Iris pigment epithelial cell (primary cell): ENCODE measurements at regions not wholly inside any gene's neighbourhood (a gene's known extent, or its start where the extent isn't known, plus 50 kb on each side); places are given as distances from the start of the nearest gene placed in this dataset.

ENCODE experiments used
- DNase-seq: peaks from one replicate; pipeline ENCODE4 v3.0.0-alpha.2; 2011; ENCODE audit warnings: low read depth

DNA sequence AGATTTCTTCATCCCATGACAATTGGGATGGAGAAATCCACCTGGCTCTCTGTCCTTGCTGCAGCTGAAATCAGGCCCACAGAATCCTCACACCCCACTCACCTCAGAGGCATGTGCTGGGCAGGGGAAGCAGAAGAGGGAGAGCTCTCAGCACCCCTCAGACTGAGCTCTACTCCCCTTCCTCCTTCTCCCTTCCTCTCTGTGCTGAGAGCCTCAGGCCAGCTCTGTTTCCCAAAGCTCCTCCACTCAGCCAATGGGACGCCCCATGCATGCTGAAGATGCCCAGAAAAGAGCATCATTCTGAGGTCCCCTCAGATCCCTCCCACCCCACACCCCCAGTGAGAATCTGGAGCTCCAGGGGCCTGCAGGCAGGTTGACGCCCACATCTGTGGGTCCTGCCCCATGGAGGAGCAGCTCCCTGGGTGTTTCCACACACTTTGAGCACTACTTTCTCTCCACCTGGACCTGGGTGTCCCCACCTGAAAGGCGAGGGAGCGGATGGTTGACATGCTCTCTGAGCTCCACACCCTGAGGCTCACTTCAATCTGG lies 637.7 kb upstream of the ID2 start:
- DNase-seq, result no peak

DNA sequence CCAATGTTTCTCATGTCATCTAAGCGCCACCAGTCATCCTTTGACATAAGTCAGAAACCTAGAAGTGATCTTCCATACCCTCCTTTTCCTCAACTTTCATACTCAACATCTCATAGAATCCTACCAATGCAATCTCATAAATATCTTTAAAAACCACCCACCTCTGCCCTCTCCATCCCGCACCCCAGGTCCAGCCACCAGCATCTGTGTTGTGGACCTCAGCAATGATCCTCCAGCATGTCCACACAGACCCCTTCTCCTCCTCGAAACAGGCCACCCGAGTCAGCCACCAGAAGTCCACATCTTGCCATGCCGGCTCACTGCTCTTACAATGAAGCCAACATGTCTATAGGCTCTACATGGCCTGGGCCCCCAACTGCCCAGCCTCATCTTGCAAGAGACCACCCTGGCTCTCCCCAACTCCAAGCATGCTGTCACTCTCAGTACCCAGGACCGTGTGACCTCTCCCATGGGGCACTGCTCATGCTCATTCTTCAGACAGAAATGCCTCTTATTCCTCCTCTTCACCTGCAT lies 636.7 kb upstream of the ID2 start:
- DNase-seq, result no peak

DNA sequence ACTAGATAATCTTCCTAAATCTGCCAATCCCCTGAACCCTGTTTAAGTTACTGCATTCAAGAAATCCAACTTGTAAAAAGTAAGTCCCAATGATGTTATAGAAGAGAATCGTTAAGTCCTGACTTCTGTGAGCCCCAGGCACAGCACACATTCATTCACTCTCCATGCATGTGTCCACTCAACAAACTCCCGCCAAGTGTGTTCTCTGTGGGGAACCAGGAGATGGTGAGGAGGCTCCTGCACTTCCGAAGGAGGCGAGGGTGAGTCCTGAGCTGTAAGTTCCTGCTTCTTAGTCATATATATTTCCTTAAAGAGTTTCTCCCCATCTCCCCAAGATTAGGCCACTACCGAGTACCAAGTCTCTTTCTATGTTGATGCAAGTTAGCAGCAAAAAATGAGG lies 635.0 kb upstream of the ID2 start:
- DNase-seq, result no peak

DNA sequence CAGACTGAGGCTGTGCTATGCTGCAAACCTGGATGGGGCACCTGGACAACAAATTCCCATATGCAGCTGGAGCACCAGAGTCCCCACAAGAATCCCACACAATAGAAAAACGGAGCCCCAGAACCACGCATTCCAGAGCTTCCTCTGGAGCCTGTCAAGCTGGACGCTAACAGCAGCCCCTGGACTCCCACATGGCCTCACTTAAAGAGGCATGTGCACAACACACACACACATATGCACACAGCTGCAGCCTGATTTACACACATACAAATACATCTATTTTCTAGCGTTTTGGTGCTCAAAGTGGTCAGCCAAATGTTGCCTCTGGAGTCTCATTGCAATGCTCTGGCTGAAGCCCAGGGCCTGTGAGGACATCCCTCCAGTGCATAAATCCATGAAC lies 632.7 kb upstream of the ID2 start:
- DNase-seq, result no peak

DNA sequence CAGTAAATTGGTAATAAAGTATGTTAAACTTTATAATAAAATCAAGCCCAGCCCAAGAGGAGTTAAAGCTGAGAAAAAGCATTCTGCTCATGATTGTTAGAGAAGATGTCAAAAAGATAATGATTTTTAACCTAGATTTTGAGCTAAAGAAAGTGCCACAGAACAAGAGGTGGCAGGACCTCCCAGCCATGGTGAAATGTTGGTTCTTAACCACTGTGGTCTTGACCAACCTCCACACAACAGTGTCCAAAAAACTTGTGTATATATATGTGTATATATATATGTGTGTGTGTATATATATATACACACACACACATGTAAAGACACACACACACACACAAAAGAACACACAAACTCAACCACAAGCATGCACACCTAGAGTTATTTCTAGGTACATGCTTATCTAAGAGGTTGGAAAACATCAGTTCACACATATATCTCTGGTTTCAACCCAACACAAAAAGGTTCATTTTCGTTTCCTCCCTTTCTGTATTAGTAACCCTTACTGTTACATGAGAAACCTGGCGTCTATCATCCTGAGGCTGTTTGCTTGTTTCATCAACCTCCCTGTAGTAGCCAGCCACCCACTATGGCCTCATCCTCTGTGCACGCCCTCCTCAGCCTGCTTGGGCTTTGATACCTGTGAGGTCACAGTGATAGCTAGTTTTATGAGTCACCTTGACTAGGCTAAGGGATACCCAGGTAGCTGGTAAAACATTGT lies 631.8 kb upstream of the ID2 start:
- DNase-seq, result no peak

DNA sequence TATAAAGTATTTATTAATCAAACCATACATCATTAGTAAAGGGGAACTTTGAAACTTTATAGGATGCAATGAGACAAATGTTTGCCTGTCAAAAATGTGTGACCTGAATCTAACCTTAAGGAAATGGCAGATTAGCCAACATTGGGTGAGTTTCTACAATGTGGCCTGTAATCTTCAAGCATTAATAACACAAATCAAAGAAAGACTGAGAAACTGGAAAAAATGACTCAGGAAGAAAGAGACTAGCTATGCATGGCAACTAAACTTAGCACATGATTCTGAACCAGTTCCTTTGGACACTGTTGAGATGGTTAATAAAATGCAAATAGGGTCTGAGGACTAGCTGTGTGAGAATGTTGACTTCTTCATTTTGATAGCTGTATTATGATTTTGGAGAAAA lies 628.6 kb upstream of the ID2 start:
- DNase-seq, result no peak

DNA sequence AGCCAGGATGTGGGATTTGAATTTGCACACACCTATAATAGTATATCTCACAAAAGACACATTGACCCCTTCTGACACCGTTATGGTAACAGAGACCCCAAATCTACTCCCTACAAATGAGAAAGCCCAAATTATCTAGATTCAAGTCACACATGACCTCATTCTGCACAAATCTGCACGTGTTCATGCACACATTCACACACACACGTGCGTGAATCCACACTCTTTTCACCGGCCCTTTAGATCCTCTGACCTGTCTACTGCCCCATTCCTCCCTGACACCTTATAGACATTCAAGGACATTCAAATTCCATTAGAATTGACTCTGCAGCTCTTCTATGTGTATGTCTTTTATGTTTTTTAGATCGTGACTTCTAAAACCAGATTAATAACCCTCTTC lies 627.8 kb upstream of the ID2 start:
- DNase-seq, result no peak

DNA sequence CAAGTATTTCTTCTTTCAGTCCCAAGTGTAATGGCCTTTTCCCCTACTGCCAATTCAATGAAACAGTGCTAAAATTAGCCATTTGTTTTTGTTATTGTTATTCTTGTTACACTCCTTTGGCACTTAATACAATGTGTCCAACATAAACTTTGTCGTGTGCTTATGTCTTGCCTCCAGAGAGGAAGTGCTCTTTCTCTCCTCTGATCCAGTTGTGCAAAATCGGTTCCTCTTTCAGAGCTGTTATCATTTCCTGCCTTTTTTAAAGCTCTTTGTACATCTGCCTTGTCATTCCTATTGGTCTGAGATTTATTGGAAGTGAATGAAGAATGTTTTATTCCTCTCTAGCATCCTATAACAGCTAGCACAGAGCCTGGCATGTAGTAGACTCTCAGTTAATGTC lies 623.2 kb upstream of the ID2 start:
- no peak for DNase-seq

DNA sequence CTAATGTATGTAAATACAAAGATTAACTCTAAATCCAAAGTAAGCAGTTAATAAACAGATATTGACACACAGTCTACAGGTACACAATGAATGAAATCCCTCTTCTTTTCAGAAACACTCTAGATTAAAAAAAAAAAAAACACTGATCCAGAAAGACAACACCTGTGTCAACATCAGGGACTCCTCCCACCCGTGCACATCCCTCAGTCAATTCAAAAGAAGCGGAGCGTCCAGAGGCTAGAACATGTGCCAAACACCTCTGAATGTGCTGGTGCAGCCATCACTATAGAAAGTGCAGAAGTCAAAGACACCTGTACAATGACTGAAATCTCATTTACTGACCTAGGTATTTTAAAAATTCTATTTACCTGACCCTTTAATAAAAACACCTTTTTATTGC lies 622.6 kb upstream of the ID2 start:
- no peak for DNase-seq

DNA sequence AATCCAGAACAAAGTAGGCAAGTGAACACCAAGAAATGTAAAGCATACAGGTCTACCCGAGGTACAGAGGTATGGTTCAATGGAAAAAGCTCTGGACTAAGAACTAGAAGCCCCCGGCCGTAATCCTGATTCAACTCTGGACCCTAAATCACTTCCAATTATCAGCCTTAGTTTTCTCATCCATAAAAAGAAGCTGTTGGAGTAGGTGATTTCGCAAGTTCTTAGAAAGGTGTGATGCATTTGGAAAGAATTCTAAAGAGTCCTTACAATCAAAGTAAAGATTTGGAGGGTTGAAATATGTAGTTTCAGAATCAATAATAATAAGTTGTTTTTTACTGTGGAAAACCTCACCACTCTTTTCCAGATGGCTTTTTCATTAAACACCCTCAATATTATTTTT lies 622.1 kb upstream of the ID2 start:
- DNase-seq, result no peak

DNA sequence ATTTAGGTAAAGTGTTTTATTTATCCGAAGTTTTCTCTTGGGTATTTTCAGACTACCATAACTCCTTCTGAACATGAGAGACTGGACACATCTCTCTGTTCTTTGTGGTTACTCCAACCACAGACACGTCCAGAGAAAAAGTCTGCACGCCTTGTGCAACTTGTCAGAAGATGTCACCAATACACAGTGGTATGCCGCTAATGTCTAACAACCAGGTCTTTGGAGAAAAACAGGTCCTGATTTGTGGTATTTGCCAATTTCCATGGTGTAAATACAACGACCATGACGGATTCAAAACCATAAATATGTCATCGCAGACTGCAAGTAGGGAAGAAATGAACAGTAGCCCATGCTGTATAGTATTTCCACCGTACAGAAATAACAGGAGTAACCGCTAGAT lies 620.6 kb upstream of the ID2 start:
- no peak for DNase-seq

DNA sequence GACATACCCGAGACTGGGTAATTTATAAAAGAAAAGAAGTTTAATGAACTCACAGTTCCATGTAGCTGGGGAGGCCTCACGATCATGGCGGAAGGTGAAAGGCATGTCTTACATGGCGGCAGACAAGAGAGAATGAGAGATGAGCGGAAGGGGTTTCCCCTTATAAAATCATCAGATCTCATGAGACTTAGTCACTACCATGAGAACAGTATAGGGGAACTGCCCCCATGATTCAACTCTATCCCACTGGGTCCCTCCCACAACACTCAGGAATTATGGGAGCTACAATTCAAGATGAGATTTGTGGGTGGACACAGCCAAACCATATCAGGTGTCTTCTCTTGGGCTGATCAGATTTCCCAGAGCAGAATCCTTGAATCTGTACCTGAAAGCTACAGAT lies 617.3 kb upstream of the ID2 start:
- no peak for DNase-seq

DNA sequence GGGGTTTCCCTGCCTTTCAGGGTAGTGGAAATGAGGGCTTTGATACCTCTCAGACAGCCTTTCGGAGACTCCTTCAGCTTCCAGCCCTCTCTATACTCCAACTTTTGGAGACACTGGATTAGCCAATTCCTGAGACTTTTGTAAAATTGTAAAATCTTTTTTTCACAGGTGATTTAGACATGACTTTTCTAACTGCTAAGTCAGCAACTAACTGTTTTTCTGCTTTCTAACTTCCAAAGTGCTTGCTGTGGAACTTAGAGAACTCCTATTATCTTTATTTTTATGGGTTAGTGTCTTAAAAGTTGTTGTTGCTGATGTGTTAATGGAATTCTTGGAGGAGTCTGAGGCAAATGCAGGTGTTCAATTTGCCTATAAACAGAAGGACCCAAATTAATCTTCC lies 616.7 kb upstream of the ID2 start:
- DNase-seq, result no peak

DNA sequence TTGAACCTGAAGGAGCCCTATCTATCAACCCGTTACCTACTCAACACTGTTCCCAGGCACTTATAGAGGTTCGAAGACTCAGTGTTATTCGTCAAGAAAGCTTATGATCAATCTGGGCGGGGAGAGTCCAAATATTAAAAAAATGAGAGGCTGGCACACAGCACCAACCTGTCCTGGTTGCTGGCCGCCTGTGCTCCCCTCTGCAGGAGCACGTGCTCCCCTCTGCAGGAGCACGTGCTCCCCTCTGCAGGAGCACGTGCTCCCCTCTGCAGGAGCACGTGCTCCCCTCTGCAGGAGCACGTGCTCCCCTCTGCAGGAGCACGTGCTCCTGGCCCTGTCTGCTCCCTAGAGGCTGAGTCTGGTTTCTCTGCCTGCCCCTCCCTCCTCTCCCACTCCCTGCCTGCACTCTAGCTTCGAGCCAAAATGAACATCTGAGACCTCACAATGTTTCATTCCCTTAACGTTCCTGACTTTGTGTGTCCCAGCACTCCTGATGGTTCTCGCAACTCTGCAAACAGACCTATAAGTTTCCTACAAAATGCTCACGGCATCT lies 614.0 kb upstream of the ID2 start:
- DNase-seq, result no peak

DNA sequence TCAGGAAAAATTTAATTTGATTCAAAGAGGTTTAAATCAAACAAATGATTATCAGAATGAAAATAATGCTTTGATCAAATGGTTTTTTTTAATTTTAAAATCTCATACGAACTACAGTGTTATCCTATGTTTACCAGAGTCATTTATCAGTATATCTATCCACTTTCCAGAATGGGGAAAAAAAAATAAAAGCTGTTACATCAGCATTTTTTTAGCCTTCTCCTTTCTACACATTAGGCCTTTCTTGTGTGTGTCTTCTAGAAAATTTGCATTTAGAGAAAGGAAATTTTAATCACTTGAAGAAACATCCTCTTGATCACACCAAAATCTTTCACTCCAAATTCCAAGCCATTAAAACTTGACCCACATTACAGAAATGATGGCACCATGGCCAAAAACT lies 608.9 kb upstream of the ID2 start:
- DNase-seq, result no peak

DNA sequence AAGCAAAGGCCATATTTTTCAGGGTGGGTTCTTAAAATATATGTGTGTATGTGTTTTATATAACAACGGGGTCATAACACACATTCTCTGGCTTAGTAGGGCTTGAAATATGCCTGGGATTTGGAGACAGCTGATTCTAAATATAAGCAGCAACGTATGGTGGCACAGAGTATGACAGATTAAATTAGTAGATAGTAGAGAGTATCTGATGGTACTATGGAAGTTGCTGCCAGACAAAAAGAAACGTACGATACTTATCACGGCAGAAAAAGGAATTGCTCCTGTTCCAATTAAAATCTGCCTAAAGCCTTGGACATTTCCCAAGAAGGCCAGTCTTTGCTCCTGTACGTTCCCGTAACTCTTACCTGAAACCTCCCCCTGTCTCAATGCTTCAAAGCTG lies 607.9 kb upstream of the ID2 start:
- DNase-seq, result no peak

DNA sequence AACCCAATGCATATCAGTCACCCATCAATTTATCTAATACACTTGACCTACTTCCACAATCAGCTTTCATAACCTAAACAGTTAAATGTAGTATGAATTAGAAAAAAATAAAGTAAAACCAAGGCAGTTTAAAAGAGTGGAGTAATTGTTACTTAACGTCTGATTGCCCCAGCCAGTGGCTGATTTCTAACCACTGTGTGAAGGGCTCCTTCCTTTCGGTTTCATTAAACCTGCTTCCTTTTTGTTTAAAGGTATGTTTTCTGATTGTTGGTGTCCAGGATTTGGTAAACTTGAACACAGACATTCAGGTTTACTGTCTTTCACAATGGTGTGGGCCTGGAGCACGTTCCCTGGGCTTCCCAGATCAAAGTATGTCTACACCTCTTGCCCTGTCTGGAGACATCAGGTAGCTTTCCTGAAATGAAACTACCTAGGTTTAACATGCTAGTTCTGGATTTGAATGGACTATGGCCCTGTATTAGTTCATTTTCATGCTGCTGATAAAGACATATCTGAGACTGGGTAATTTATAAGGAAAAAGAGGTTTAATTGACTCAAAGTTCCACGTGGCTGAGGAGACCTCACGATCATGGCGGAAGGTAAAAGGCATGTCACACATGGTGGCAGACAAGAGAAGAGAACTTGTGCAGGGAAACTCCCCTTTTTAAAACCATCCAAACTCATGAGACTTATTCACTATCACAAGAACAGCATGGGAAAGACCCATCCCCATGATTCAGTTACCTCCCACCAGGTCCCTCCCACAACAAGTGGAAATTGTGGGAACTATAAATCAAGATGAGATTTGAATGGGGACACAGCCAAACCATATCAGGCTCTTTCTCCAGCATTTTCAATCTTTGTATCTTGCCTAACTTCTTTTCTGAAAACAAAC lies 605.2 kb upstream of the ID2 start:
- no peak for DNase-seq

DNA sequence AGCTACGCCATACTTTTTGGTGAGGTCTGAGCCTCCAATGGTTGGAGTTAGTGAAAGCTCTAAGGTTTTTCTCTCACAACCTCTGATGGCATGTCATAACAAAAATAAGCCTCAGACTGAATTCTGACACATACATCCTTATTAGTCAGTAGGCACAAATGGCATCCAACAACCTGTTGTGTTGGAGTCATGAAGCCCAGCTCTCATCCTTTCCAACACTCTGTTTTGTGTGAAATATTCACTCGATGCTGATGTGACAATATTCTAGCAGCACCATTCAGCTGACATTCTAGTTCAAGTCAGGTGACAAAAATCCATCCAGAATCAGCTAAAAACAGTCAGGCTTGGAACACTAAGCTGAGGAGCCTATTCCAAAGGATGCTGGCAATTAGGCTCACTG lies 603.2 kb upstream of the ID2 start:
- DNase-seq, result no peak

DNA sequence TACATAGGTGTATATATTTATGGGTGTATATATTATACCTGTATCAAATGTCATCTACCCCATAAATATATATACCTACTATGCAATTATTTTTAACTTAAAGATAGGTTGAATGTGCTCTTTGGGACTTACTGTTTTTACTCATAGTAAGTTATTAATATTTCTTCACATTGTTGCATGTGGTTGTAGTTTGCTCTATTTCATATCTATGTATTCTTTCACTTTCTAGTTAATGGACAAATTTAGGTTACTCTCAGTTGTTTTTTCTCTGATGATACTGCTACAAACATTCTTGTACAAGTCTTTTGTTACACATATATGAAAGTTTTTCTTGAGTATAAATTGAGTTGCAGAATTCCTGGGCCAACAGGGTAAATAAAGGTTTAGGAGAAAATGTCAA lies 601.8 kb upstream of the ID2 start:
- DNase-seq, result no peak

DNA sequence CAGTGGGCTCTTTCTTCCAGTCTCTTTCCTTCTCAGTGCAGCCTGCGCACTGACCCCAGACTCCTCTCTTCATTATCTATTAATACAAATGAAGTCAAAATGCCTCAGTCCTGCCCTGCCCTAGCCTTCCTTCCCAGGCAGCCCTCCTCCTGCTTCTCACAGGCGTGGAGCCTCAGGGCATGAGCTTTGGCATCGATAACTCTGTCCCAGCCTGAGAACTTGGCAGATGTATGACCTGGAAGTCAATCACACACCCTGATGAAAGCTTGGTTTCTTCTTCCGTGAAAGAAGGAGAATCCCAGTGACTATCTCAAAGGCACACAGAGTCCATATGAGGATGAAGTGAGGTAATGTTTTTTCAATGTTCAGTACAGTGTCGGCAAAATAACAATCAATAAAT lies 600.7 kb upstream of the ID2 start:
- no peak for DNase-seq

DNA sequence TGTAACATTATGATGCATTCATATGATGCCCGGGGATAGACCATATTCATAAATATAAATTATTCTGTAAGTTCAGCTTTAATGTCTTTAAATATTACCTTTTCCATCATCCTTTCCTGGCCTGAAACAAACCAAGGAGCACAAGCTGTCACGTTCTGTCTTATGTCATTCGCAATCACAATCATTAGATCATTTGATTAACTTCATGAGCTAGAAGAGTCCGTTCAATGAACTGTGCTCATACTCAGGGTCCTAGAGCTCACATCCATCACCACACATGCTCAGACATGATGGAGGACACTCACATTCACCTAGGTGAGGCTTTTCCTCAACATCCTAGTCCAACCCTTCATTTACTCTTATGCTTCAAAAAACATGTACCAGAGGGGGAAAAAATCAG lies 599.0 kb upstream of the ID2 start:
- DNase-seq, result no peak

DNA sequence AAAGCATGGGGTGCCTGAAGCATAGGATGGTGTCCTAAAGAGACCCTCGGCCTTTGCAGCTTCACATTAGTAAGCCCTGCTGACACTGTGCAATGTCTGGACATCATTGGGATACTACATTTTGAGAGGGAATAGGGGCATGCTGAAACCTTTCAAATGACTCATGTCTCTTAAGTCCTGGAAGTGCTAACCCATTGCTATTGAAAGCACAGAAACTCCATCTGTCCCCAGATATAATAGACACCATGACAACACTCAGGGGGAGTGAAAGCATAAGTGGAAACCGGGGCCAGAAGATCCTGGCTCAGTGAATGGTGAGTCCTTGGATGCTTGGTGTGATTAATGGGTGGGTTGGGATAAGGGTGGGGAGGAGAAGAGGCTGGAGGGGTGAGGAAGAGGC lies 595.5 kb upstream of the ID2 start:
- DNase-seq, result no peak
